Liver (tissue), 7 donors: ENCODE measurements at regions not wholly inside any gene's neighbourhood (a gene's known extent, or its start where the extent isn't known, plus 50 kb on each side); places are given as distances from the start of the nearest gene placed in this dataset.

Experiments
- DNase-seq: peaks from one replicate; pipeline ENCODE4 v3.0.0-alpha.2; 2017; ENCODE audit warnings: low spot score
- H3K27ac ChIP-seq, 2 donors: one replicate each; pipeline ENCODE4 v1.7.0; 2013; ENCODE audit warnings: inconsistent platforms in 2 of 2, low read length in 2 of 2, control low read depth in 1 of 2, low read depth in 1 of 2, mild to moderate bottlenecking in 1 of 2
- H3K27me3 ChIP-seq, 4 donors: one replicate each; pipeline versions ENCODE4 v1.6.1 to v1.7.0; 2013; ENCODE audit warnings: low read length in 3 of 4, inconsistent platforms in 1 of 4, mild to moderate bottlenecking in 1 of 4, moderate library complexity in 1 of 4; ENCODE audit not compliant: control insufficient read depth in 4 of 4, insufficient read depth in 4 of 4
- H3K36me3 ChIP-seq, 4 donors: one replicate each; pipeline versions ENCODE4 v1.6.1 to v1.7.0; 2013; ENCODE audit warnings: low read length in 3 of 4, mild to moderate bottlenecking in 3 of 4, low read depth in 1 of 4, moderate library complexity in 1 of 4; ENCODE audit not compliant: control insufficient read depth in 4 of 4, insufficient read depth in 3 of 4
- H3K4me1 ChIP-seq, 4 donors: one replicate each; pipeline versions ENCODE4 v1.6.1 to v1.7.0; 2013; ENCODE audit warnings: low read length in 3 of 4, mild to moderate bottlenecking in 3 of 4, moderate library complexity in 1 of 4; ENCODE audit not compliant: control insufficient read depth in 4 of 4, insufficient read depth in 4 of 4
- H3K4me3 ChIP-seq, 3 donors: one replicate each; pipeline versions ENCODE4 v1.6.1 to v1.7.0; 2013; ENCODE audit warnings: low read length in 3 of 3, control low read depth in 1 of 3, low read depth in 1 of 3, mild to moderate bottlenecking in 1 of 3
- H3K9ac ChIP-seq, 2 donors: one replicate each; pipeline ENCODE4 v1.7.0; 2013; ENCODE audit warnings: low read length in 2 of 2, mild to moderate bottlenecking in 2 of 2, moderate library complexity in 2 of 2, control low read depth in 1 of 2, low read depth in 1 of 2
- H3K9me3 ChIP-seq, 4 donors: one replicate each; pipeline versions ENCODE4 v1.6.1 to v1.7.0; 2013; ENCODE audit warnings: low read length in 3 of 4; ENCODE audit not compliant: control insufficient read depth in 4 of 4
- EGR1 ChIP-seq, 2 donors: IDR thresholded peaks; 2 replicates each; pipeline ENCODE4 v1.6.1; 2016 to 2018; ENCODE audit warnings: antibody characterized with exemption in 2 of 2, low read depth in 2 of 2
- FOXA1 ChIP-seq: IDR thresholded peaks from 2 replicates; pipeline ENCODE4 v1.6.1; 2016; ENCODE audit warnings: antibody characterized with exemption
- FOXA2 ChIP-seq: IDR thresholded peaks from 2 replicates; pipeline ENCODE4 v1.6.1; 2016; ENCODE audit warnings: antibody characterized with exemption
- GABPA ChIP-seq, 2 donors: IDR thresholded peaks in 1 of 2; conservative IDR thresholded peaks in 1 of 2; 2 replicates each; pipeline ENCODE4 v1.6.1; 2016; ENCODE audit warnings: antibody characterized with exemption in 2 of 2, mild to moderate bottlenecking in 1 of 2, moderate library complexity in 1 of 2
- HNF4A ChIP-seq, 2 donors: conservative IDR thresholded peaks; 2 replicates each; pipeline ENCODE4 v1.6.1; 2016; ENCODE audit warnings: antibody characterized with exemption in 2 of 2, mild to moderate bottlenecking in 2 of 2
- HNF4G ChIP-seq: IDR thresholded peaks from 2 replicates; pipeline ENCODE4 v1.6.1; 2016; ENCODE audit warnings: antibody characterized with exemption
- JUND ChIP-seq, 2 donors: IDR thresholded peaks; 2 replicates each; pipeline ENCODE4 v1.6.1; 2016; ENCODE audit warnings: antibody characterized with exemption in 2 of 2
- NR2F2 ChIP-seq: IDR thresholded peaks from 2 replicates; pipeline ENCODE4 v1.6.1; 2016; ENCODE audit warnings: antibody characterized with exemption
- RAD21 ChIP-seq, 2 donors: IDR thresholded peaks; 2 replicates each; pipeline ENCODE4 v1.6.1; 2016; ENCODE audit warnings: antibody characterized with exemption in 2 of 2, mild to moderate bottlenecking in 2 of 2
- RXRA ChIP-seq, 2 donors: IDR thresholded peaks; 2 replicates each; pipeline ENCODE4 v1.6.1; 2017 to 2018; ENCODE audit warnings: antibody characterized with exemption in 2 of 2, mild to moderate bottlenecking in 1 of 2
- SP1 ChIP-seq: IDR thresholded peaks from 2 replicates; pipeline ENCODE4 v1.6.1; 2018; ENCODE audit warnings: antibody characterized with exemption, mild to moderate bottlenecking
- TAF1 ChIP-seq: conservative IDR thresholded peaks from 2 replicates; pipeline ENCODE4 v1.6.1; 2016; ENCODE audit warnings: antibody characterized with exemption, mild to moderate bottlenecking
- YY1 ChIP-seq: IDR thresholded peaks from 2 replicates; pipeline ENCODE4 v1.6.1; 2016; ENCODE audit warnings: antibody characterized with exemption, mild to moderate bottlenecking
- TF ChIP-seq, protein P1 (sequence below): fragments of 150-350 bp; IDR thresholded peaks from 2 replicates; pipeline ENCODE4 v1.5.1; 2017; ENCODE audit warnings: improper control_type of control experiment, low read depth, low read length; ENCODE audit not compliant: missing input control
- TF ChIP-seq, protein P2 (sequence below): IDR thresholded peaks from 2 replicates; pipeline ENCODE4 v1.6.1; 2016; ENCODE audit warnings: antibody characterized with exemption
- TF ChIP-seq, protein P3 (sequence below): IDR thresholded peaks from 2 replicates; pipeline ENCODE4 v1.6.1; 2016; ENCODE audit warnings: antibody characterized with exemption
- TF ChIP-seq, protein P4 (sequence below): IDR thresholded peaks from 2 replicates; pipeline ENCODE4 v1.6.1; 2016; ENCODE audit warnings: antibody characterized with exemption
- TF ChIP-seq, protein P5 (sequence below): IDR thresholded peaks from 2 replicates; pipeline ENCODE4 v1.6.1; 2016; ENCODE audit warnings: antibody characterized with exemption, mild to moderate bottlenecking
- donor health status: healthy.
- donor health status: healthy.
- donor health status: healthy.
- donor health status: healthy.

DNA sequence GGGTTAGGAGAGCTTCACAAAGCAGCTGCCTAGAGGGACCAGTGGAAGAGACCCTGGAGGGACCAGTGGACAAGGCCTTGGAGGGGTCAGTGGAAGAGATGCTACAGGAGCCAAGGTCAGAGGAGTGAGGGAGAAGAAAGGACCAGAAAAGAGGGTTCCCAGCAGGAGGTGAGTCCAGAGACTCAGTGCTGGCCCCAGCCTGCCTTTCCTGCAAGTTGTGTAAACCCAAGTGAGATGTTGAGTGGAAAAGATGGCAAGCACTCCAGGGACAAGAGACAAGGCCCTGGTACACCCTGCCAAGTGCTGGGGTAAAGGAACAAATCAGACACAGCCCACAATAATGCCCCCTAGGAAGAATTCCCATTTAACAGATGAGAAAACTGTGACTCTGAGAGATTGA, 94.4 kb downstream of the TTC32 start:
- no peak for TF ChIP-seq HNF4G
- no peak for TF ChIP-seq EGR1 (IDR thresholded peaks at IDR 0.05; ENCODE audit: low read depth in 2 of 2)
- TF ChIP-seq, protein P1, sequence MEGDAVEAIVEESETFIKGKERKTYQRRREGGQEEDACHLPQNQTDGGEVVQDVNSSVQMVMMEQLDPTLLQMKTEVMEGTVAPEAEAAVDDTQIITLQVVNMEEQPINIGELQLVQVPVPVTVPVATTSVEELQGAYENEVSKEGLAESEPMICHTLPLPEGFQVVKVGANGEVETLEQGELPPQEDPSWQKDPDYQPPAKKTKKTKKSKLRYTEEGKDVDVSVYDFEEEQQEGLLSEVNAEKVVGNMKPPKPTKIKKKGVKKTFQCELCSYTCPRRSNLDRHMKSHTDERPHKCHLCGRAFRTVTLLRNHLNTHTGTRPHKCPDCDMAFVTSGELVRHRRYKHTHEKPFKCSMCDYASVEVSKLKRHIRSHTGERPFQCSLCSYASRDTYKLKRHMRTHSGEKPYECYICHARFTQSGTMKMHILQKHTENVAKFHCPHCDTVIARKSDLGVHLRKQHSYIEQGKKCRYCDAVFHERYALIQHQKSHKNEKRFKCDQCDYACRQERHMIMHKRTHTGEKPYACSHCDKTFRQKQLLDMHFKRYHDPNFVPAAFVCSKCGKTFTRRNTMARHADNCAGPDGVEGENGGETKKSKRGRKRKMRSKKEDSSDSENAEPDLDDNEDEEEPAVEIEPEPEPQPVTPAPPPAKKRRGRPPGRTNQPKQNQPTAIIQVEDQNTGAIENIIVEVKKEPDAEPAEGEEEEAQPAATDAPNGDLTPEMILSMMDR: no peak
- TF ChIP-seq, protein P2, sequence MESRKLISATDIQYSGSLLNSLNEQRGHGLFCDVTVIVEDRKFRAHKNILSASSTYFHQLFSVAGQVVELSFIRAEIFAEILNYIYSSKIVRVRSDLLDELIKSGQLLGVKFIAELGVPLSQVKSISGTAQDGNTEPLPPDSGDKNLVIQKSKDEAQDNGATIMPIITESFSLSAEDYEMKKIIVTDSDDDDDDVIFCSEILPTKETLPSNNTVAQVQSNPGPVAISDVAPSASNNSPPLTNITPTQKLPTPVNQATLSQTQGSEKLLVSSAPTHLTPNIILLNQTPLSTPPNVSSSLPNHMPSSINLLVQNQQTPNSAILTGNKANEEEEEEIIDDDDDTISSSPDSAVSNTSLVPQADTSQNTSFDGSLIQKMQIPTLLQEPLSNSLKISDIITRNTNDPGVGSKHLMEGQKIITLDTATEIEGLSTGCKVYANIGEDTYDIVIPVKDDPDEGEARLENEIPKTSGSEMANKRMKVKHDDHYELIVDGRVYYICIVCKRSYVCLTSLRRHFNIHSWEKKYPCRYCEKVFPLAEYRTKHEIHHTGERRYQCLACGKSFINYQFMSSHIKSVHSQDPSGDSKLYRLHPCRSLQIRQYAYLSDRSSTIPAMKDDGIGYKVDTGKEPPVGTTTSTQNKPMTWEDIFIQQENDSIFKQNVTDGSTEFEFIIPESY: no peak
- no peak for TF ChIP-seq NR2F2
- no peak for TF ChIP-seq YY1
- no peak for TF ChIP-seq FOXA2
- TF ChIP-seq JUND (IDR thresholded peaks at IDR 0.05): no peak
- TF ChIP-seq RXRA (IDR thresholded peaks at IDR 0.05): no peak
- no peak for TF ChIP-seq SP1
- TF ChIP-seq, protein P3, sequence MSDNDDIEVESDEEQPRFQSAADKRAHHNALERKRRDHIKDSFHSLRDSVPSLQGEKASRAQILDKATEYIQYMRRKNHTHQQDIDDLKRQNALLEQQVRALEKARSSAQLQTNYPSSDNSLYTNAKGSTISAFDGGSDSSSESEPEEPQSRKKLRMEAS: no peak
- TF ChIP-seq, protein P4, sequence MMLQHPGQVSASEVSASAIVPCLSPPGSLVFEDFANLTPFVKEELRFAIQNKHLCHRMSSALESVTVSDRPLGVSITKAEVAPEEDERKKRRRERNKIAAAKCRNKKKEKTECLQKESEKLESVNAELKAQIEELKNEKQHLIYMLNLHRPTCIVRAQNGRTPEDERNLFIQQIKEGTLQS: no peak
- TF ChIP-seq, protein P5, sequence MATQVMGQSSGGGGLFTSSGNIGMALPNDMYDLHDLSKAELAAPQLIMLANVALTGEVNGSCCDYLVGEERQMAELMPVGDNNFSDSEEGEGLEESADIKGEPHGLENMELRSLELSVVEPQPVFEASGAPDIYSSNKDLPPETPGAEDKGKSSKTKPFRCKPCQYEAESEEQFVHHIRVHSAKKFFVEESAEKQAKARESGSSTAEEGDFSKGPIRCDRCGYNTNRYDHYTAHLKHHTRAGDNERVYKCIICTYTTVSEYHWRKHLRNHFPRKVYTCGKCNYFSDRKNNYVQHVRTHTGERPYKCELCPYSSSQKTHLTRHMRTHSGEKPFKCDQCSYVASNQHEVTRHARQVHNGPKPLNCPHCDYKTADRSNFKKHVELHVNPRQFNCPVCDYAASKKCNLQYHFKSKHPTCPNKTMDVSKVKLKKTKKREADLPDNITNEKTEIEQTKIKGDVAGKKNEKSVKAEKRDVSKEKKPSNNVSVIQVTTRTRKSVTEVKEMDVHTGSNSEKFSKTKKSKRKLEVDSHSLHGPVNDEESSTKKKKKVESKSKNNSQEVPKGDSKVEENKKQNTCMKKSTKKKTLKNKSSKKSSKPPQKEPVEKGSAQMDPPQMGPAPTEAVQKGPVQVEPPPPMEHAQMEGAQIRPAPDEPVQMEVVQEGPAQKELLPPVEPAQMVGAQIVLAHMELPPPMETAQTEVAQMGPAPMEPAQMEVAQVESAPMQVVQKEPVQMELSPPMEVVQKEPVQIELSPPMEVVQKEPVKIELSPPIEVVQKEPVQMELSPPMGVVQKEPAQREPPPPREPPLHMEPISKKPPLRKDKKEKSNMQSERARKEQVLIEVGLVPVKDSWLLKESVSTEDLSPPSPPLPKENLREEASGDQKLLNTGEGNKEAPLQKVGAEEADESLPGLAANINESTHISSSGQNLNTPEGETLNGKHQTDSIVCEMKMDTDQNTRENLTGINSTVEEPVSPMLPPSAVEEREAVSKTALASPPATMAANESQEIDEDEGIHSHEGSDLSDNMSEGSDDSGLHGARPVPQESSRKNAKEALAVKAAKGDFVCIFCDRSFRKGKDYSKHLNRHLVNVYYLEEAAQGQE: no peak
- TF ChIP-seq TAF1: no peak
- no peak for TF ChIP-seq FOXA1
- TF ChIP-seq GABPA (IDR thresholded peaks at IDR 0.05 in 1 of 2, conservative IDR thresholded peaks at IDR 0.05 in 1 of 2): no peak
- TF ChIP-seq HNF4A (conservative IDR thresholded peaks at IDR 0.05): no peak
- TF ChIP-seq RAD21 (IDR thresholded peaks at IDR 0.05): no peak
- Histone ChIP-seq H3K27me3 (no peaks in the 10 kb centered on the region), H3K27ac (no peak overlapping the region), H3K4me3 (no peak overlapping the region), H3K36me3 (no peaks in the 10 kb centered on the region), H3K9me3 (no peaks in the 10 kb centered on the region), H3K4me1 (no peaks in the 10 kb centered on the region), H3K9ac (no peak overlapping the region)
- peak; percentile 24 for DNase-seq
